Activated CD4-positive, alpha-beta memory T cell treated with anti-CD3 and anti-CD28 coated beads for 36 hours (primary cell): ENCODE measurements at regions not wholly inside any gene's neighbourhood (a gene's known extent, or its start where the extent isn't known, plus 50 kb on each side); places are given as distances from the start of the nearest gene placed in this dataset.

Experiments used
- CTCF ChIA-PET: fragments of 350-600 bp; sonication (Branson Sonifier 250); formaldehyde crosslinking; loops from one replicate; lab custom pipeline; 2021; ENCODE audit warnings: antibody characterized with exemption, inconsistent platforms; lab: Charles Lee
- POLR2A ChIA-PET: fragments of 350-600 bp; sonication (Branson Sonifier 250); formaldehyde crosslinking; loops from one replicate; lab custom pipeline; 2021; ENCODE audit warnings: antibody characterized with exemption; lab: Charles Lee
- DNase-seq: peaks from one replicate; pipeline ENCODE4 v3.0.0-alpha.2; 2020
- H3K27ac Mint-ChIP-seq: one replicate; pipeline ENCODE4 v1.8.0; 2021; ENCODE audit warnings: mixed read lengths
- H3K27me3 Mint-ChIP-seq: one replicate; pipeline ENCODE4 v1.8.0; 2021; ENCODE audit warnings: mixed read lengths
- H3K36me3 Mint-ChIP-seq: one replicate; pipeline ENCODE4 v1.8.0; 2021; ENCODE audit warnings: mixed read lengths
- H3K4me1 Mint-ChIP-seq: one replicate; pipeline ENCODE4 v1.8.0; 2021; ENCODE audit warnings: low read depth, mixed read lengths
- H3K4me3 Mint-ChIP-seq: one replicate; pipeline ENCODE4 v1.8.0; 2021; ENCODE audit warnings: mild to moderate bottlenecking, mixed read lengths
- H3K9me3 Mint-ChIP-seq: one replicate; pipeline ENCODE4 v1.8.0; 2021; ENCODE audit warnings: mixed read lengths
- intact Hi-C: fragments of 100-400 bp; cut with micrococcal nuclease; formaldehyde crosslinking; loops from one replicate; pipeline ENCODE4 v1.15.1; 2023

DNA sequence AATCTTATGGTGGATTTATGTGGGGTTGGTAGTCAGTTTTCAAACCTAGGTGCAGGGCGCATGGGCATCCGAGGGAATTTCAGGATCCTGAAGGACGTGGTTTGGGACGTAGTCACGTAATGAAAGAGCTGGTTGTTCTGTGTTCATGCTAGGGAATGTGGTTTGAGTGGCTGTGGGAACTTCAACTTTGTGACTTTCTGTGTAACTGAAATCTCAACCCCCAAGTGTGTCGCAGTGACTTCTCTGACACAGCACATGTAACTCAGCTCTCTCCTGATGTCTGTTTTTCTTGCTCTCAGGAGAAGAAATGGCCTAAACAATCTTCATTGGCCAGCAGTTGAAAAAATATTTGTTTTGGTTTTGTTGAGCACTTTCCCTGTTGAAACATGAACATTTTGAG, 199.0 kb downstream of the PTEN start:
- ChIA-PET CTCF (interaction anchor here (1.2 to 1.3 kb wide), 2 partner anchors 29 to 56 kb away, joined by 3 read pairs; no protein-coding TSS in a partner anchor), POLR2A (interaction anchor here (1.4 kb wide), 1 partner anchor 199 kb away, joined by 4 read pairs; the partner anchor contains the start of genes KLLN and PTEN)
- intact Hi-C loops: no loop called here
- DNase-seq: no peak
- Mint-ChIP-seq H3K9me3 (no peaks in the 10 kb centered on the region), H3K27me3 (peaks cover 7% of the 10 kb centered on the region), H3K27ac (no peak overlapping the region), H3K36me3 (no peaks in the 10 kb centered on the region), H3K4me1 (peaks cover 44% of the 10 kb centered on the region), H3K4me3 (no peak overlapping the region)

- H3K4me1 Mint-ChIP-seq: peaks cover 49% of the 10 kb centered on the region
- CTCF ChIA-PET: interaction anchor here (1.2 to 1.5 kb wide), 3 partner anchors 29 to 55 kb away, joined by 3 read pairs; no protein-coding TSS in a partner anchor
Measured at GRCh38 chr10:88062798-88063472, 199.5 kb downstream of the PTEN start.

GRCh38 chr10:88063861-88064557, 200.6 kb downstream of the PTEN start:
- DNase-seq: no peak
- H3K4me3 Mint-ChIP-seq: no peak overlapping the region
- intact Hi-C loops: loop anchor here (1.0 to 2.0 kb wide), 2 partner anchors 53 to 199 kb away; no protein-coding TSS in a partner anchor
- peaks cover 11% of the 10 kb centered on the region for H3K27me3 Mint-ChIP-seq
- POLR2A ChIA-PET: interaction anchor here (1.3 kb wide), 1 partner anchor 28 kb away, joined by 8 read pairs; no protein-coding TSS in a partner anchor
- CTCF ChIA-PET: interaction anchor here (1.2 to 1.5 kb wide), 2 partner anchors 27 to 30 kb away, joined by 3 read pairs; no protein-coding TSS in a partner anchor
- no peaks in the 10 kb centered on the region for H3K36me3 Mint-ChIP-seq
- no peaks in the 10 kb centered on the region for H3K9me3 Mint-ChIP-seq
- peaks cover 49% of the 10 kb centered on the region for H3K4me1 Mint-ChIP-seq
- H3K27ac Mint-ChIP-seq: peak overlapping the region; percentile 0

More at GRCh38 chr10:88062798-88063472, 199.5 kb downstream of the PTEN start:
- Mint-ChIP-seq H3K4me3 (no peak overlapping the region), H3K36me3 (no peaks in the 10 kb centered on the region), H3K27me3 (peaks cover 11% of the 10 kb centered on the region), H3K27ac (no peak overlapping the region), H3K9me3 (no peaks in the 10 kb centered on the region)
- POLR2A ChIA-PET: interaction anchor here (1.3 to 1.4 kb wide), 2 partner anchors 29 to 200 kb away, joined by 4 to 8 read pairs; partner anchors contain the start of genes KLLN and PTEN
- intact Hi-C loops: no loop called here
- DNase-seq: no peak

DNA sequence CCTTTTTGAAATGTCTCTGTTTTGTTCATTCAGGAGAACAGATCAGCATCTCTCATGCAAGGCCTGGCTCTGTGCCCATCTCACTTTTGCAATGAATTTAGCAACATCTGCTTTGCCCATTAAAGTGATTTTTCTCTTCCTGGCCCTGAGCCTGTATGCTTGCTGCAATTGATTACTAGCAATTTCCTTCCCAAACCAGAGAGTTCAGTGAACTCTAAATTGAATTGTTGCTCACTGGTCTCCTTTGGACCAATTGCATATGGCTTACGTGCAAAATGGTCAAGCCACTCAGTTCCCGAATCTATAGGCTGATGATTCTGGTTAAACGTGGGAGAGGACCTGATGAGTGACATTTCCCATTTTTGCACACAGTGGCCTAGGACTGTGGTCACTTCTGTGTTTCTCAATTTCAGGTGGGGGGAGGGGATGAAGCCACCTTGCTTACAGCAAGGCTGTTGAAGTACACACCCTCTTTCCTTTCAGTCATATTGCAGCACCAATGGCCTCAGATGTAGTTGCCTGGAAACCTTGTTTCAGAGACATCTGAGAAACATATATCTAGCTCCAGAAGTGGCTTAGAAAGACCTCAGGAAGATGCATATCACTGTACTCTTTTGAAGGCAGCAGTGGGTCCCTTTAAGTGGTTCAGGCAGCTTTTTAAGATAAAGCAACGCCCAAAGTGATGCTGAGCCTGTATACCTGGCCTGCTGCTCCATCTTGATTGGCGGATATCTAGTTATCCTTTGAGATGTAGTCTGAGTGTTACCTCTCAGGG, 201.4 kb downstream of the PTEN start:
- intact Hi-C loops: loop anchor here (1.0 to 5.0 kb wide), 6 partner anchors 27 to 247 kb away; partner anchors contain the start of gene ATAD1
- no peaks in the 10 kb centered on the region for H3K36me3 Mint-ChIP-seq
- ChIA-PET POLR2A (interaction anchor here (1.6 to 4.5 kb wide), 4 partner anchors 26 to 207 kb away, joined by 5 to 41 read pairs (median 8); no protein-coding TSS in a partner anchor), CTCF (interaction anchor here (2.1 kb wide), 1 partner anchor 27 kb away, joined by 13 read pairs; no protein-coding TSS in a partner anchor)
- H3K27me3 Mint-ChIP-seq: peaks cover 14% of the 10 kb centered on the region
- no peaks in the 10 kb centered on the region for H3K9me3 Mint-ChIP-seq
- no peak overlapping the region for H3K4me3 Mint-ChIP-seq
- H3K27ac Mint-ChIP-seq: peak overlapping the region; percentile 9
- DNase-seq: peak; percentile 51
- H3K4me1 Mint-ChIP-seq: peaks cover 49% of the 10 kb centered on the region

DNA sequence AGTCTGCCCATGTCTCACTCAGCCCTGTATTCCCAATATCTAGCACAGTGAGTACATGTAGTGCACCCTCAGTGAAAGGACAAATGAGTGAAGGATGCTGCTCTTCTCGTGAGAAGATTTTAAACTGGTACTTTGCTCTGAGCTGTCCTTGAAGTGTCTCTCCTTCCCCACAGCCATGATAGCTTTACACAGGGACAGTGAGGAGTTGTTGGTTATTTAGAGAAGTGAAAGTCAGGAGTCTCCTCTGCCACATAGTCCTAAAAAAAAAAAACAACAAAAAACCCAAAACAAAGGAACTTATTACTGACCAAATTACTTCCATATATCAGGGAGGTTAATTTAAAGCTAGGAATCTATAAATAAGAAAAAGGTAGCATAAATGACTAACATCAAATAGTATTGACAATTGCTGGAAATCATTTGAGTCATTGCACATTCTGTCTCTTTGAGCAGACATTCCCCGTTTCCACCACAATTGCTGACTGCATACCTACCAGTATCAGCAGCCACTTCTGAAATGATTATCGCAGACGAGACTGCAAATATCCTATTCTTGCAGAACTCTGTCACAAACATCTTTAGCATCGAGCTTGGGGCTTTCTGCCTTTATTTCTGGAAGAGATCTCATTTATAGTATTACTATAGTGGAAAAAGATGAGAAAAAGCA, 202.1 kb downstream of the PTEN start:
- intact Hi-C loops: loop anchor here (1.0 to 5.0 kb wide), 5 partner anchors 26 to 248 kb away; partner anchors contain the start of gene ATAD1

DNA sequence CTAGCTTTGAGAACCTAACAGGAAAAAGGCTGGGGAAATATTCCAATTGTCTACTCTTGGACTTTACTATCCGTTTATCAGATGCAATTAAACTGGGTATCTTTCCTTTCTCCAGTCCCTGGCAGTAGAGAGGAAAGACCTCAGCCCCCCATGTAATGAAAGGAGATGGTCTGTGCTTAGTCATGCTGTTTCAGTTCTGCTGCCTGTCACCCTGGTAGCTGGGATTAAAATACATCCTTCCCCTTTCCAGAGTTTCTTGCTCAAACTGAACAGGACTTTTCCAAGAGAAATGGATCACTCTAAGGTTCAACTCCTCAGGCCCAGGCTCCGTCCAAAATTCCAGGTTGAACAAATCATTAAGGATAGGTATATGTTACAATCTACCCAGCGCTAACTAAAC, 202.9 kb downstream of the PTEN start:
- H3K27ac Mint-ChIP-seq: no peak overlapping the region

More for the DNA sequence above, 202.1 kb downstream of the PTEN start:
- ChIA-PET POLR2A (interaction anchor here (0.6 to 4.5 kb wide), 7 partner anchors 10 to 269 kb away, joined by 3 to 41 read pairs (median 5); no protein-coding TSS in a partner anchor), CTCF (interaction anchor here (1.1 to 2.1 kb wide), 2 partner anchors 26 to 203 kb away, joined by 3 to 13 read pairs; no protein-coding TSS in a partner anchor)
- Mint-ChIP-seq H3K9me3 (no peaks in the 10 kb centered on the region), H3K36me3 (no peaks in the 10 kb centered on the region), H3K4me3 (no peak overlapping the region), H3K27ac (peak overlapping the region; percentile 19), H3K27me3 (peaks cover 14% of the 10 kb centered on the region), H3K4me1 (peaks cover 44% of the 10 kb centered on the region)
- peak; percentile 64 for DNase-seq

GRCh38 chr10:88066876-88067275, 203.5 kb downstream of the PTEN start:
- peaks cover 14% of the 10 kb centered on the region for H3K27me3 Mint-ChIP-seq
- POLR2A ChIA-PET: interaction anchor here (1.5 to 4.5 kb wide), 4 partner anchors 9 to 205 kb away, joined by 4 to 41 read pairs (median 6); no protein-coding TSS in a partner anchor
- H3K4me1 Mint-ChIP-seq: peaks cover 40% of the 10 kb centered on the region
- H3K9me3 Mint-ChIP-seq: no peaks in the 10 kb centered on the region
- peak; percentile 18 for DNase-seq
- H3K27ac Mint-ChIP-seq: no peak overlapping the region
- intact Hi-C loops: loop anchor here (5.0 kb wide), 1 partner anchor 250 kb away; the partner anchor contains the start of gene ATAD1
- H3K36me3 Mint-ChIP-seq: no peaks in the 10 kb centered on the region
- no peak overlapping the region for H3K4me3 Mint-ChIP-seq
- CTCF ChIA-PET: interaction anchor here (1.0 to 1.2 kb wide), 3 partner anchors 13 to 205 kb away, joined by 3 read pairs; no protein-coding TSS in a partner anchor

More for the DNA sequence above, 202.9 kb downstream of the PTEN start:
- Mint-ChIP-seq H3K4me1 (peaks cover 40% of the 10 kb centered on the region), H3K4me3 (no peak overlapping the region), H3K36me3 (no peaks in the 10 kb centered on the region), H3K9me3 (no peaks in the 10 kb centered on the region), H3K27me3 (peaks cover 14% of the 10 kb centered on the region)
- ChIA-PET POLR2A (interaction anchor here (0.9 to 4.5 kb wide), 6 partner anchors 9 to 205 kb away, joined by 3 to 41 read pairs (median 6); no protein-coding TSS in a partner anchor), CTCF (interaction anchor here (1.1 to 2.1 kb wide), 2 partner anchors 25 to 204 kb away, joined by 3 to 13 read pairs; no protein-coding TSS in a partner anchor)
- intact Hi-C loops: loop anchor here (5.0 kb wide), 1 partner anchor 249 kb away; the partner anchor contains the start of gene ATAD1
- DNase-seq: no peak

DNA sequence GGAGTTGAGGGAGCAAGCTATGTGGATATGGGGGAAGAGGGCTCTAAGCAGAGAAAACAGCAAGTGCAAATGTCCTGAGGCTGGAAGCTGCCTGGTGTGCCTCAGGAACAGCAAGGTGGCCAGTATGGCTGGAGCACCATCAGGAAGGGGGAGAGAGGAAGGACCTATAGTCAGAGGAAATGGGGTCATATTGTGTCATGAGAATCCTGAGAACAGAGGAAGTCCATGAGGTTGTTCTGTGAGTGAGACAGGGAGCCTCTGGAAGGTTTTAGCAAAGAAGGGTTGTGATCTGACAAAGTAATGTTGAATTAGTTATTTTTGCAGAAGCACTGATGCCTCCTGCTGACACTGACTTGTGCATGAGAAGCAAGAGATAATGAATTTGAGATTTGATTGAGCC, 204.3 kb downstream of the PTEN start:
- POLR2A ChIA-PET: interaction anchor here (1.4 to 4.5 kb wide), 2 partner anchors 8 to 23 kb away, joined by 3 to 41 read pairs; no protein-coding TSS in a partner anchor
- no peak overlapping the region for H3K27ac Mint-ChIP-seq
- CTCF ChIA-PET: interaction anchor here (0.7 to 1.2 kb wide), 3 partner anchors 12 to 185 kb away, joined by 3 read pairs; no protein-coding TSS in a partner anchor
- peaks cover 40% of the 10 kb centered on the region for H3K4me1 Mint-ChIP-seq
- peaks cover 14% of the 10 kb centered on the region for H3K27me3 Mint-ChIP-seq
- no peaks in the 10 kb centered on the region for H3K9me3 Mint-ChIP-seq
- no peak overlapping the region for H3K4me3 Mint-ChIP-seq
- no peaks in the 10 kb centered on the region for H3K36me3 Mint-ChIP-seq
- DNase-seq: no peak
- intact Hi-C loops: loop anchor here (5.0 kb wide), 1 partner anchor 250 kb away; the partner anchor contains the start of gene ATAD1

DNA sequence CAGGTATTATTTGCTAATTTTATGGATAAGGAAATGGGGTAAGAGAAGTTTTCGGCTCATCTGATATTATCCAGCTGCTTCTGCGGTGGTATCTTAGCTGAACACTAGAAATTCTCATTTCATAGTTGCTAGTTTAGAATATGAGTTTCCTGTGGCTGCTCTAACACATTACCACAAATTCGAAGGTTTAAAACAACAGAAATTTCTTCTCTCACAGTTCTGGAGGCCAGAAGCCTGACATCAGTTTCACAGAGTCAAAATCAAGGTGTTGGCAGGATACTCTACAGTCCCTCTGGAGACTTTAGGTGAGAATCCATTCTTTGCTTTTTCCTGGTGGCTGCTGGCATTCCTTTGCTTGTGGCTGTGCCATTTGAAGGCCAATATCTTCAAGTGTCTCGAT, 205.9 kb downstream of the PTEN start:
- DNase-seq: no peak
- H3K4me1 Mint-ChIP-seq: peaks cover 33% of the 10 kb centered on the region
- H3K27me3 Mint-ChIP-seq: peaks cover 6% of the 10 kb centered on the region
- H3K9me3 Mint-ChIP-seq: no peaks in the 10 kb centered on the region
- intact Hi-C loops: loop anchor here (5.0 kb wide), 1 partner anchor 252 kb away; the partner anchor contains the start of gene ATAD1
- no peaks in the 10 kb centered on the region for H3K36me3 Mint-ChIP-seq
- POLR2A ChIA-PET: interaction anchor here (0.6 kb wide), 1 partner anchor 288 kb away, joined by 3 read pairs; no protein-coding TSS in a partner anchor
- no peak overlapping the region for H3K4me3 Mint-ChIP-seq
- CTCF ChIA-PET: no interaction called here
- H3K27ac Mint-ChIP-seq: no peak overlapping the region
